Gastroesophageal sphincter (tissue), 4 donors: ENCODE measurements at regions not wholly inside any gene's neighbourhood (a gene's known extent, or its start where the extent isn't known, plus 50 kb on each side); places are given as distances from the start of the nearest gene placed in this dataset.

ENCODE experiments used
- ATAC-seq: fragments of 150-250 bp; one replicate; pipeline ENCODE4 v1.9.1; 2016; ENCODE audit warnings: mild to moderate bottlenecking, moderate library complexity
- H3K27ac ChIP-seq, 4 donors: fragments of 200-600 bp; sonication (generic) in 3 of 4; 1 replicate in 3 of 4; 2 replicates in 1 of 4; pipeline ENCODE4 v1.5.1; 2016 to 2019
- H3K27me3 ChIP-seq: fragments of 200-600 bp; sonication (generic); one replicate; pipeline ENCODE4 v1.5.1; 2019
- H3K36me3 ChIP-seq, 2 donors: fragments of 200-600 bp; sonication (generic); one replicate each; pipeline ENCODE4 v1.5.1; 2019; ENCODE audit warnings: control low read depth in 1 of 2
- H3K4me1 ChIP-seq, 3 donors: fragments of 200-600 bp; sonication (generic); 1 replicate in 2 of 3; 2 replicates in 1 of 3; pipeline ENCODE4 v1.5.1; 2016 to 2019; ENCODE audit warnings: control low read depth in 2 of 3
- H3K4me3 ChIP-seq, 2 donors: fragments of 200-600 bp; sonication (generic); one replicate each; pipeline ENCODE4 v1.5.1; 2019; ENCODE audit warnings: mild to moderate bottlenecking in 1 of 2, moderate library complexity in 1 of 2
- H3K9me3 ChIP-seq, 3 donors: fragments of 200-600 bp; sonication (generic); one replicate each; pipeline ENCODE4 v1.5.1; 2017 to 2019; ENCODE audit warnings: control low read depth in 2 of 3
- CTCF ChIP-seq, 4 experiments: fragments of 200-600 bp in 2 of 4; fragments of 450-650 bp in 2 of 4; sonication (generic) in 1 of 4; IDR thresholded peaks; one replicate each; pipeline ENCODE4 v1.5.1; 2017 to 2019; ENCODE audit warnings: antibody characterized with exemption in 4 of 4, mild to moderate bottlenecking in 2 of 4, moderate library complexity in 2 of 4
- EP300 ChIP-seq: sonication (generic); formaldehyde crosslinking; IDR thresholded peaks from one replicate; pipeline ENCODE4 v1.6.1; 2017; ENCODE audit warnings: antibody characterized with exemption, mild to moderate bottlenecking
- POLR2A ChIP-seq, 2 donors: fragments of 450-650 bp; IDR thresholded peaks; one replicate each; pipeline ENCODE4 v1.6.1; 2017; ENCODE audit warnings: antibody characterized with exemption in 2 of 2, mild to moderate bottlenecking in 2 of 2, moderate library complexity in 1 of 2
- POLR2AphosphoS5 ChIP-seq: sonication (generic); formaldehyde crosslinking; IDR thresholded peaks from one replicate; pipeline ENCODE4 v1.6.1; 2017; ENCODE audit warnings: antibody characterized with exemption
- WGBS, 2 donors: methylation state at CpG; one replicate each; pipeline ENCODE4 v1.1.5; 2018; ENCODE audit warnings: low coverage in 1 of 2; 5-methylcytosine and 5-hydroxymethylcytosine counted together

GRCh38 chr2:189281201-189281600, 101.6 kb upstream of the COL5A2 start:
- TF ChIP-seq EP300: no peak
- no peak for TF ChIP-seq POLR2A (IDR thresholded peaks at IDR 0.05)
- TF ChIP-seq POLR2AphosphoS5: no peak
- no peak for TF ChIP-seq CTCF (IDR thresholded peaks at IDR 0.05)
- peaks cover 0 to 25% (median 4%) of the 10 kb centered on the region in 3 donors for H3K4me1 ChIP-seq
- no peak for ATAC-seq

GRCh38 chr2:189285349-189285748, 105.8 kb upstream of the COL5A2 start:
- ATAC-seq: no peak
- no peaks in the 10 kb centered on the region for H3K27me3 ChIP-seq
- WGBS, 2 donors: 42 to 68% methylated on average over 2 of the region's 2 CpGs
- no peak overlapping the region for H3K27ac ChIP-seq
- no peak overlapping the region for H3K4me3 ChIP-seq
- H3K4me1 ChIP-seq: peaks cover 0 to 44% (median 4%) of the 10 kb centered on the region in 3 donors
- H3K36me3 ChIP-seq: no peaks in the 10 kb centered on the region
- H3K9me3 ChIP-seq: peaks cover 0 to 5% (median 0%) of the 10 kb centered on the region in 3 donors
- no peak for TF ChIP-seq POLR2AphosphoS5
- TF ChIP-seq POLR2A (IDR thresholded peaks at IDR 0.05): no peak
- TF ChIP-seq EP300: no peak
- TF ChIP-seq CTCF (IDR thresholded peaks at IDR 0.05): no peak

More at GRCh38 chr2:189281201-189281600, 101.6 kb upstream of the COL5A2 start:
- Histone ChIP-seq H3K27ac (no peak overlapping the region), H3K9me3 (no peaks in the 10 kb centered on the region), H3K4me3 (no peak overlapping the region), H3K36me3 (no peaks in the 10 kb centered on the region), H3K27me3 (no peaks in the 10 kb centered on the region)

GRCh38 chr2:189285962-189286645, 106.5 kb upstream of the COL5A2 start:
- H3K27me3 ChIP-seq: no peaks in the 10 kb centered on the region
- no peaks in the 10 kb centered on the region for H3K36me3 ChIP-seq
- ATAC-seq: peak; percentile 79
- TF ChIP-seq CTCF (IDR thresholded peaks at IDR 0.05): no peak
- peak; percentile 70 for TF ChIP-seq POLR2AphosphoS5
- no peak for TF ChIP-seq EP300
- no peak for TF ChIP-seq POLR2A (IDR thresholded peaks at IDR 0.05)
- H3K27ac ChIP-seq: peak overlapping the region in 2 of 4 donors; percentile 20 to 21
- H3K9me3 ChIP-seq: peaks cover 0 to 5% (median 0%) of the 10 kb centered on the region in 3 donors
- H3K4me3 ChIP-seq: no peak overlapping the region
- H3K4me1 ChIP-seq: peaks cover 0 to 39% (median 4%) of the 10 kb centered on the region in 3 donors
- WGBS, 2 donors: 36 to 40% methylated on average over 3 of the region's 3 CpGs

- WGBS, 2 donors: 92 to 100% methylated on average over 1 of the region's 1 CpG
- Histone ChIP-seq H3K9me3 (peaks cover 0 to 5% (median 0%) of the 10 kb centered on the region in 3 donors), H3K4me1 (peaks cover 0 to 31% (median 4%) of the 10 kb centered on the region in 3 donors), H3K27me3 (no peaks in the 10 kb centered on the region), H3K36me3 (no peaks in the 10 kb centered on the region), H3K4me3 (no peak overlapping the region), H3K27ac (peak overlapping the region in 2 of 4 donors; percentile 5 to 24)
- ATAC-seq: no peak
- TF ChIP-seq POLR2A (IDR thresholded peaks at IDR 0.05) (no peak), POLR2AphosphoS5 (no peak), EP300 (no peak), CTCF (IDR thresholded peaks at IDR 0.05) (no peak)
Measured at GRCh38 chr2:189287363-189287762, 107.8 kb upstream of the COL5A2 start.

GRCh38 chr2:189287982-189288521, 108.5 kb upstream of the COL5A2 start:
- Histone ChIP-seq H3K4me3 (no peak overlapping the region), H3K36me3 (no peaks in the 10 kb centered on the region), H3K27me3 (no peaks in the 10 kb centered on the region), H3K4me1 (peaks cover 0 to 31% (median 4%) of the 10 kb centered on the region in 3 donors), H3K9me3 (peaks cover 0 to 5% (median 0%) of the 10 kb centered on the region in 3 donors), H3K27ac (no peak overlapping the region)
- WGBS, 2 donors: 0 to 5% methylated on average over 1 of the region's 1 CpG
- ATAC-seq: peak; percentile 32
- TF ChIP-seq CTCF (IDR thresholded peaks at IDR 0.05): peak; percentile 37 to 71 (median 60)
- TF ChIP-seq POLR2AphosphoS5: no peak
